HepG2 (cell line): ENCODE measurements at regions not wholly inside any gene's neighbourhood (a gene's known extent, or its start where the extent isn't known, plus 50 kb on each side); places are given as distances from the start of the nearest gene placed in this dataset.

Source experiments
- ATAC-seq: fragments of 200-7000 bp; cut with Tn5 transposase; 3 replicates; pipeline ENCODE4 v1.9.1; 2020; ENCODE audit warnings: mild to moderate bottlenecking, moderate library complexity
- BruUV-seq: library from RNA; stranded (reverse); fragments of 400-500 nt; replicated peaks from 2 replicates; lab custom pipeline; 2021; lab: Mats Ljungman, UMichigan
- CTCF ChIA-PET: fragments of 300-600 bp; formaldehyde crosslinking; extraction: SDS; loops from one replicate; lab custom pipeline; 2021; ENCODE audit warnings: low total read pairs, inconsistent platforms, low intra/inter-chr PET ratio; lab: Yijun Ruan, JAX
- POLR2A ChIA-PET: fragments of 350-600 bp; sonication (Branson Sonifier 250); formaldehyde crosslinking; loops from one replicate; lab custom pipeline; 2020; ENCODE audit warnings: antibody characterized with exemption, inconsistent platforms; lab: Yijun Ruan, JAX
- DNase-seq: peaks from one replicate; pipeline ENCODE4 v3.0.0-alpha.2; 2015; ENCODE audit warnings: low spot score
- FAIRE-seq: peaks from 3 replicates; lab custom pipeline; 2011; peaks lifted over from hg19 to GRCh38; lab: Jason Lieb, UNC
- H2AFZ ChIP-seq: one replicate; pipeline ENCODE4 v1.6.1; 2011; ENCODE audit warnings: low read length, inconsistent platforms
- H3K27ac ChIP-seq: fragments of 300-600 bp; 3 replicates; pipeline ENCODE4 v1.8.0; 2011; ENCODE audit warnings: mixed run types, mild to moderate bottlenecking, mixed read lengths, low read length, inconsistent platforms; ENCODE audit not compliant: insufficient read depth; ENCODE audit errors: extremely low read length
- H3K27me3 ChIP-seq, 2 experiments: fragments of 200-600 bp in 1 of 2; 2 replicates in 1 of 2; 3 replicates in 1 of 2; pipeline versions ENCODE4 v1.6.0 to v1.8.0; 2011; ENCODE audit warnings: low read length in 2 of 2, mild to moderate bottlenecking in 2 of 2, moderate library complexity in 2 of 2, inconsistent platforms in 1 of 2; ENCODE audit not compliant: insufficient read depth in 2 of 2, control insufficient read depth in 1 of 2
- H3K36me3 ChIP-seq, 2 experiments: fragments of 200-600 bp in 1 of 2; replicated peaks in 1 of 2; 2 replicates in 1 of 2; 3 replicates in 1 of 2; pipeline versions ENCODE4 v1.5.1 to v1.8.0; 2011; ENCODE audit warnings: low read length in 2 of 2, inconsistent platforms in 1 of 2; ENCODE audit not compliant: insufficient read depth in 2 of 2, control insufficient read depth in 1 of 2
- H3K4me1 ChIP-seq: 2 replicates; pipeline ENCODE4 v1.5.1; 2012; ENCODE audit warnings: low read length, inconsistent platforms; ENCODE audit not compliant: insufficient read depth
- H3K4me2 ChIP-seq: 2 replicates; pipeline ENCODE4 v1.6.0; 2011; ENCODE audit warnings: low read depth, low read length, inconsistent platforms
- H3K4me3 ChIP-seq, 3 experiments: fragments of 200-600 bp in 1 of 3; sonication (generic), shearing (Covaris generic) in 1 of 3; replicated peaks in 1 of 3; 2 replicates each; pipeline ENCODE4 v1.5.1; 2011 to 2016; ENCODE audit warnings: low read length in 3 of 3, inconsistent platforms in 2 of 3, low read depth in 2 of 3, mild to moderate bottlenecking in 2 of 3, control low read depth in 1 of 3, mixed read lengths in 1 of 3; ENCODE audit not compliant: insufficient read depth in 1 of 3
- H3K79me2 ChIP-seq: one replicate; pipeline ENCODE4 v1.6.1; 2011; ENCODE audit warnings: low read length, inconsistent platforms; ENCODE audit not compliant: insufficient read depth
- H3K9ac ChIP-seq: 2 replicates; pipeline ENCODE4 v1.6.0; 2011; ENCODE audit warnings: mild to moderate bottlenecking, low read depth, low read length, inconsistent platforms; ENCODE audit not compliant: insufficient read depth
- H3K9me3 ChIP-seq: 2 replicates; pipeline ENCODE4 v1.5.1; 2012; ENCODE audit warnings: mild to moderate bottlenecking, low read length
- H4K20me1 ChIP-seq: 2 replicates; pipeline ENCODE4 v1.6.0; 2011; ENCODE audit warnings: inconsistent platforms, mild to moderate bottlenecking, low read length, moderate library complexity; ENCODE audit not compliant: insufficient read depth
- CBFB ChIP-seq: sonication (generic); formaldehyde crosslinking; IDR thresholded peaks from 2 replicates; pipeline ENCODE4 v1.4.0; 2020; ENCODE audit warnings: missing genetic modification reagents
- KMT2A ChIP-seq: sonication (generic); formaldehyde crosslinking; IDR thresholded peaks from 2 replicates; pipeline ENCODE4 v1.4.0; 2020; ENCODE audit warnings: missing genetic modification reagents
- SIN3A ChIP-seq: IDR thresholded peaks from 2 replicates; pipeline ENCODE4 v1.6.1; 2011; ENCODE audit warnings: low read depth, mild to moderate bottlenecking, control low read depth, low read length, borderline replicate concordance
- XRCC5 ChIP-seq: fragments of 200-400 bp; formaldehyde crosslinking; optimal IDR thresholded peaks from 2 replicates; pipeline ENCODE3; 2017; ENCODE audit warnings: mild to moderate bottlenecking, low read length
- ZBTB40 ChIP-seq, 2 experiments: fragments of 450-650 bp in 1 of 2; sonication (generic) in 1 of 2; formaldehyde crosslinking in 1 of 2; IDR thresholded peaks; 2 replicates each; pipeline versions ENCODE4 v1.6.1 to v1.8.0; 2016 to 2022; ENCODE audit warnings: antibody characterized with exemption in 1 of 2, mild to moderate bottlenecking in 1 of 2, missing genetic modification reagents in 1 of 2
- ZNF225 ChIP-seq: sonication (generic); formaldehyde crosslinking; IDR thresholded peaks from 2 replicates; pipeline ENCODE4 v1.4.0; 2020; ENCODE audit warnings: mild to moderate bottlenecking, missing genetic modification reagents
- ZNF317 ChIP-seq: sonication (generic); formaldehyde crosslinking; IDR thresholded peaks from 2 replicates; pipeline ENCODE4 v1.5.0; 2020; ENCODE audit warnings: mild to moderate bottlenecking, missing genetic modification reagents
- ZNF367 ChIP-seq: sonication (generic); formaldehyde crosslinking; IDR thresholded peaks from 2 replicates; pipeline ENCODE4 v1.4.0; 2020; ENCODE audit warnings: missing genetic modification reagents, borderline replicate concordance
- WGBS: methylation state at CpG from one replicate; pipeline ENCODE4 v1.1.6; 2017; ENCODE audit warnings: low lambda C conversion rate; 5-methylcytosine and 5-hydroxymethylcytosine counted together
- in situ Hi-C: cut with HindIII; loops from 2 replicates; pipeline ENCODE4 v1.10.0; 2017; ENCODE audit warnings: low pct_unique_long_range_greater_than_20kb; ENCODE audit not compliant: extremely low pct_ligation_motif_present
- intact Hi-C: fragments of 100-400 bp; cut with micrococcal nuclease; formaldehyde crosslinking; loops from one replicate; pipeline ENCODE4 v1.10.0; 2022; ENCODE audit not compliant: unreplicated experiment
- TF ChIP-seq, protein P1 (sequence below): sonication (generic); formaldehyde crosslinking; IDR thresholded peaks from 2 replicates; pipeline ENCODE4; 2020; ENCODE audit warnings: missing genetic modification reagents, mild to moderate bottlenecking, borderline replicate concordance
- TF ChIP-seq, protein P2 (sequence below): sonication (generic); formaldehyde crosslinking; IDR thresholded peaks from 2 replicates; pipeline ENCODE4 v1.4.0; 2020; ENCODE audit warnings: low read depth, mild to moderate bottlenecking, missing genetic modification reagents

- TF ChIP-seq ZBTB40 (IDR thresholded peaks at IDR 0.05) (no peak), ZBTB40 (CRISPR knock-in tag; IDR thresholded peaks at IDR 0.05) (no peak), ZNF317 (no peak), ZNF225 (CRISPR knock-in tag) (no peak)
- TF ChIP-seq, all 625 proteins: peak for 0
Observed at GRCh38 chr3:106425026-106425425, 556.2 kb upstream of the CBLB start (continued).

DNA sequence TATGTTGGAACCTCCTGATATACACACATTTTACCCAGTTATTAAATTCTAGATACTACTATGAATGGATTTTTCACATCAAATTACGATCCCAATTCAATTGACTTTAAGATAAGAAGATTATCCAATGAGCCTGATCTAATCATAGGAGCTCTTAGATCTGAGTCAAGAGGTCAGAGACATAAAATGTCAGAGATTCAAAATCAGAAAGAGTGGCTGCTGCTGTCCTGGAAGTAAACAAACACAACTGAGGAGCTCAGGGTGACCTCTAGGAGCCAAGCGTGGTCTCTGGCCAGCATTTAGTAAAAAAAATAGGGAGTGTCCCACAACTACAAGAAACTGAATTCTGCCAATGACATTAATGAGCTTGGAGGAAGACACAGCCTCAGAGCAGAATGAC lies 557.1 kb upstream of the CBLB start:
- Histone ChIP-seq H3K36me3 (no peaks in the 10 kb centered on the region), H3K9me3 (no peaks in the 10 kb centered on the region), H2AFZ (no peak overlapping the region), H3K9ac (no peak overlapping the region), H3K4me2 (no peak overlapping the region), H3K4me3 (no peak overlapping the region), H3K4me1 (no peaks in the 10 kb centered on the region), H4K20me1 (no peaks in the 10 kb centered on the region), H3K79me2 (no peaks in the 10 kb centered on the region), H3K27me3 (no peaks in the 10 kb centered on the region), H3K27ac (no peak overlapping the region)
- ChIA-PET POLR2A (no interaction called here), CTCF (no interaction called here)
- FAIRE-seq (no peak), DNase-seq (no peak), ATAC-seq (no peak)
- no TSS peak for BruUV-seq
- WGBS, result 0% methylated on average over 2 of the region's 2 CpGs
- in situ Hi-C loops, result no loop called here
- intact Hi-C loops, result no loop called here
- TF ChIP-seq CBFB (no peak), XRCC5 (no peak), KMT2A (CRISPR knock-in tag) (no peak), ZNF367 (no peak), SIN3A (no peak)
- TF ChIP-seq, protein P1, sequence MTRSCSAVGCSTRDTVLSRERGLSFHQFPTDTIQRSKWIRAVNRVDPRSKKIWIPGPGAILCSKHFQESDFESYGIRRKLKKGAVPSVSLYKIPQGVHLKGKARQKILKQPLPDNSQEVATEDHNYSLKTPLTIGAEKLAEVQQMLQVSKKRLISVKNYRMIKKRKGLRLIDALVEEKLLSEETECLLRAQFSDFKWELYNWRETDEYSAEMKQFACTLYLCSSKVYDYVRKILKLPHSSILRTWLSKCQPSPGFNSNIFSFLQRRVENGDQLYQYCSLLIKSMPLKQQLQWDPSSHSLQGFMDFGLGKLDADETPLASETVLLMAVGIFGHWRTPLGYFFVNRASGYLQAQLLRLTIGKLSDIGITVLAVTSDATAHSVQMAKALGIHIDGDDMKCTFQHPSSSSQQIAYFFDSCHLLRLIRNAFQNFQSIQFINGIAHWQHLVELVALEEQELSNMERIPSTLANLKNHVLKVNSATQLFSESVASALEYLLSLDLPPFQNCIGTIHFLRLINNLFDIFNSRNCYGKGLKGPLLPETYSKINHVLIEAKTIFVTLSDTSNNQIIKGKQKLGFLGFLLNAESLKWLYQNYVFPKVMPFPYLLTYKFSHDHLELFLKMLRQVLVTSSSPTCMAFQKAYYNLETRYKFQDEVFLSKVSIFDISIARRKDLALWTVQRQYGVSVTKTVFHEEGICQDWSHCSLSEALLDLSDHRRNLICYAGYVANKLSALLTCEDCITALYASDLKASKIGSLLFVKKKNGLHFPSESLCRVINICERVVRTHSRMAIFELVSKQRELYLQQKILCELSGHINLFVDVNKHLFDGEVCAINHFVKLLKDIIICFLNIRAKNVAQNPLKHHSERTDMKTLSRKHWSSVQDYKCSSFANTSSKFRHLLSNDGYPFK (CRISPR knock-in tag), result no peak
- TF ChIP-seq, protein P2, sequence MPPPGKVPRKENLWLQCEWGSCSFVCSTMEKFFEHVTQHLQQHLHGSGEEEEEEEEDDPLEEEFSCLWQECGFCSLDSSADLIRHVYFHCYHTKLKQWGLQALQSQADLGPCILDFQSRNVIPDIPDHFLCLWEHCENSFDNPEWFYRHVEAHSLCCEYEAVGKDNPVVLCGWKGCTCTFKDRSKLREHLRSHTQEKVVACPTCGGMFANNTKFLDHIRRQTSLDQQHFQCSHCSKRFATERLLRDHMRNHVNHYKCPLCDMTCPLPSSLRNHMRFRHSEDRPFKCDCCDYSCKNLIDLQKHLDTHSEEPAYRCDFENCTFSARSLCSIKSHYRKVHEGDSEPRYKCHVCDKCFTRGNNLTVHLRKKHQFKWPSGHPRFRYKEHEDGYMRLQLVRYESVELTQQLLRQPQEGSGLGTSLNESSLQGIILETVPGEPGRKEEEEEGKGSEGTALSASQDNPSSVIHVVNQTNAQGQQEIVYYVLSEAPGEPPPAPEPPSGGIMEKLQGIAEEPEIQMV (CRISPR knock-in tag), result no peak
